ENCODE measurements at regions not wholly inside any gene's neighbourhood (a gene's known extent, or its start where the extent isn't known, plus 50 kb on each side); places are given as distances from the start of the nearest gene placed in this dataset.

- no peaks in the 10 kb centered on the region for H3K36me3 Mint-ChIP-seq (ENCODE audit: low read depth)
- peaks cover 4% of the 10 kb centered on the region for H3K27me3 Mint-ChIP-seq (ENCODE audit: insufficient read depth)
- Histone ChIP-seq H3K27ac (ENCODE audit: low read depth, low read length) (no peak overlapping the region), H3K27me3 (ENCODE audit: control insufficient read depth, insufficient read depth, low read length, poor library complexity, severe bottlenecking) (no peaks in the 10 kb centered on the region), H3K4me1 (ENCODE audit: control insufficient read depth, insufficient read depth, low read length) (no peaks in the 10 kb centered on the region), H3K9ac (ENCODE audit: extremely low read depth, low read length, poor library complexity, severe bottlenecking) (no peak overlapping the region), H3K36me3 (ENCODE audit: control insufficient read depth, insufficient read depth, low read length) (no peaks in the 10 kb centered on the region), H3K9me3 (ENCODE audit: control insufficient read depth, low read length) (peaks cover 14% of the 10 kb centered on the region), H3K4me3 (ENCODE audit: low read length) (no peak overlapping the region)
- DNase-seq: no peak
- peaks cover 16% of the 10 kb centered on the region for H3K9me3 Mint-ChIP-seq
- no peaks in the 10 kb centered on the region for H3K4me1 Mint-ChIP-seq
- 88 to 100% methylated on average over 1 of the region's 1 CpG for WGBS, 2 experiments (ENCODE audit: insufficient coverage in 1 of 2, insufficient read length in 1 of 2)
- H3K4me3 Mint-ChIP-seq: no peak overlapping the region
- no peak for TF ChIP-seq CTCF (conservative IDR thresholded peaks at IDR 0.05)
- no peak overlapping the region for H3K27ac Mint-ChIP-seq
These were observed 199.2 kb downstream of the HLX start for GRCh38 chr1:221078260-221078965.

- Mint-ChIP-seq H3K36me3 (ENCODE audit: low read depth) (no peaks in the 10 kb centered on the region), H3K4me1 (peaks cover 12% of the 10 kb centered on the region), H3K27me3 (ENCODE audit: insufficient read depth) (peaks cover 1% of the 10 kb centered on the region), H3K27ac (no peak overlapping the region), H3K9me3 (no peaks in the 10 kb centered on the region), H3K4me3 (no peak overlapping the region)
- Histone ChIP-seq H3K9ac (ENCODE audit: extremely low read depth, low read length, poor library complexity, severe bottlenecking) (no peak overlapping the region), H3K9me3 (ENCODE audit: control insufficient read depth, low read length) (no peaks in the 10 kb centered on the region), H3K4me1 (ENCODE audit: control insufficient read depth, insufficient read depth, low read length) (no peaks in the 10 kb centered on the region), H3K27me3 (ENCODE audit: control insufficient read depth, insufficient read depth, low read length, poor library complexity, severe bottlenecking) (no peaks in the 10 kb centered on the region), H3K36me3 (ENCODE audit: control insufficient read depth, insufficient read depth, low read length) (no peaks in the 10 kb centered on the region), H3K4me3 (ENCODE audit: low read length) (no peak overlapping the region), H3K27ac (ENCODE audit: low read depth, low read length) (no peak overlapping the region)
- 89% methylated on average over 1 of the region's 1 CpG; no CpG with 5 or more reads in 1 of the 2 experiments for WGBS, 2 experiments (ENCODE audit: insufficient coverage in 1 of 2, insufficient read length in 1 of 2)
- DNase-seq: no peak
- no peak for TF ChIP-seq CTCF (conservative IDR thresholded peaks at IDR 0.05)
These were observed 204.7 kb downstream of the HLX start for GRCh38 chr1:221083902-221084301.

GRCh38 chr1:221084681-221085080 is 205.4 kb downstream of the HLX start:
- Mint-ChIP-seq H3K4me3 (no peak overlapping the region), H3K9me3 (no peaks in the 10 kb centered on the region), H3K27me3 (ENCODE audit: insufficient read depth) (peaks cover under 1% of the 10 kb centered on the region), H3K36me3 (ENCODE audit: low read depth) (no peaks in the 10 kb centered on the region), H3K27ac (no peak overlapping the region), H3K4me1 (peaks cover 12% of the 10 kb centered on the region)
- Histone ChIP-seq H3K27me3 (ENCODE audit: control insufficient read depth, insufficient read depth, low read length, poor library complexity, severe bottlenecking) (no peaks in the 10 kb centered on the region), H3K36me3 (ENCODE audit: control insufficient read depth, insufficient read depth, low read length) (no peaks in the 10 kb centered on the region), H3K27ac (ENCODE audit: low read depth, low read length) (no peak overlapping the region), H3K4me3 (ENCODE audit: low read length) (no peak overlapping the region), H3K4me1 (ENCODE audit: control insufficient read depth, insufficient read depth, low read length) (no peaks in the 10 kb centered on the region), H3K9ac (ENCODE audit: extremely low read depth, low read length, poor library complexity, severe bottlenecking) (no peak overlapping the region), H3K9me3 (ENCODE audit: control insufficient read depth, low read length) (no peaks in the 10 kb centered on the region)
- DNase-seq: no peak
- WGBS, 2 experiments (ENCODE audit: insufficient coverage in 1 of 2, insufficient read length in 1 of 2): 94% methylated on average over 4 of the region's 4 CpGs; no CpG with 5 or more reads in 1 of the 2 experiments
- TF ChIP-seq CTCF (conservative IDR thresholded peaks at IDR 0.05): peak; percentile 44
